Panc1 (cell line): ENCODE measurements at regions not wholly inside any gene's neighbourhood (a gene's known extent, or its start where the extent isn't known, plus 50 kb on each side); places are given as distances from the start of the nearest gene placed in this dataset.

Experiments
- CTCF ChIP-seq: fragments of 450-650 bp; IDR thresholded peaks from 2 replicates; pipeline ENCODE4 v1.5.1; 2017; ENCODE audit warnings: mild to moderate bottlenecking
- POLR2AphosphoS5 ChIP-seq: IDR thresholded peaks from 2 replicates; pipeline ENCODE4 v1.6.1; 2012; ENCODE audit warnings: mild to moderate bottlenecking, low read depth, low read length, moderate library complexity
- SIN3A ChIP-seq: IDR thresholded peaks from 2 replicates; pipeline ENCODE4 v1.6.1; 2012; ENCODE audit warnings: low read depth, mild to moderate bottlenecking, low read length, moderate library complexity, borderline replicate concordance; ENCODE audit not compliant: insufficient read depth

GRCh38 chr6:169165561-169166300, 87.9 kb downstream of the THBS2 start:
- TF ChIP-seq CTCF: no peak
- no peak for TF ChIP-seq POLR2AphosphoS5
- TF ChIP-seq SIN3A: no peak
